GM21526 (cell line): ENCODE measurements at regions not wholly inside any gene's neighbourhood (a gene's known extent, or its start where the extent isn't known, plus 50 kb on each side); places are given as distances from the start of the nearest gene placed in this dataset.
A peak's percentile ranks its signal among the peaks of the same experiment; 100 is the strongest.
"Not testable (repeated sequence)": the region's sequence is repeated elsewhere in the genome, so short reads cannot be mapped to it uniquely, and the experiment has no call there.

Experiments used
- ATAC-seq: cut with Tn5 transposase; IDR thresholded peaks from one replicate; pipeline ENCODE4 v1.9.1; 2021; ENCODE audit warnings: moderate library complexity; ENCODE audit not compliant: unreplicated experiment, low FRiP score

- no peak for ATAC-seq
Measured at GRCh38 chr14:30349520-30349919, 209.4 kb upstream of the G2E3 start.

DNA sequence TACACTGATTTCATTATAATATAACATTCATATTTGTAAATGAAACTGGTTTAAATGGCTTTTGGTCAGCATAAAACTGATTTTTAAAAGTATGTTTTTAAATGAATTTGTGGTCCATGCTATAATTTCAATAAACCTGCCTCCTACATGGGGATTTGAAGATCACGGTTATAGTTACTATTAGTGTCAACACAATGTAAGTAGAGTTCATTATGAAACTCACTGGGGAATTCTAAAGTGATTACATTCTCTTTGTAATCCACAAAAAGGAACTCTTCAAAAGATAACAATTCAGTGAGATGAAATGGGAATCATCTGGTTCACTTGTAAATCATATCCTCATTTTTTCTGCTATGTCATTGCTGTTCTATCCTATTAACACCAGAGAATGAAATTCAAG is 204.5 kb upstream of the G2E3 start:
- ATAC-seq: no peak

- peak; percentile 77 for ATAC-seq
Measured at GRCh38 chr14:30355431-30355913, 203.5 kb upstream of the G2E3 start.

DNA sequence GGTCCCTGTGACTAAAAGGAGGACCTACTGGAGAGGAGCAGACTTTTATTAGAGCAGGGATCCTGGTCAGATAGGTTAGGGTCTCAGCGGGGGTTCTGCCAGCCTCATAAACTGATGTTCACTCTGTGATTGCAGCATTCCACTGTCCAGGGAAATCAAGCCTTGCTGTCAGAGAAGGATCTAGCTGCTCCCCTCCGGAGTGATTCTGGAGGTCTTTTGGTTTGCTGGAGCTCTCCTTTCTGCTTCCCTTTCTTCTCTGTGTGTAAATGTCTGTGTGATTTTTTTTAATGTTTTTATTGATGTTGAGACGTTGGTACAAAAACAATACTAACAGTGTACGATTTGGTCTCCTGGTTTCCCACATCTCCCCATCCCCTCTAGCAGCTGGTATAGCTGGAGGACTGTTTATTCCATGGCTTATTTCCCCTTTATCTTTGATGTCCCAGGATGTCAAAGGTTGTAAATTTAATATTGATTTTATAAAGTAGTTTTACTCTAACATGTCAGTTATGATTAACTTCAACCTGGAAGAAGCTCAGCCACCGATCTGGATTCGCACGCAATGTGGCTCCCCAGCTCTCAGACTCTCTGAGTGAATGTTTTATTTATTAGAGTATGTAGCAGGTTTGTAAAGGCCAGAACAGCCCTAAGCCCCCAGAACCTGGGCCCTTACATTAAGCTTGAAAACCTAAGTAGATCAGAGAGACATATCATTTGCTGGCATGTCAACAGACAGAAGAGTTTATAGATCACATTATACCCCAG is 202.3 kb upstream of the G2E3 start:
- no peak for ATAC-seq

DNA sequence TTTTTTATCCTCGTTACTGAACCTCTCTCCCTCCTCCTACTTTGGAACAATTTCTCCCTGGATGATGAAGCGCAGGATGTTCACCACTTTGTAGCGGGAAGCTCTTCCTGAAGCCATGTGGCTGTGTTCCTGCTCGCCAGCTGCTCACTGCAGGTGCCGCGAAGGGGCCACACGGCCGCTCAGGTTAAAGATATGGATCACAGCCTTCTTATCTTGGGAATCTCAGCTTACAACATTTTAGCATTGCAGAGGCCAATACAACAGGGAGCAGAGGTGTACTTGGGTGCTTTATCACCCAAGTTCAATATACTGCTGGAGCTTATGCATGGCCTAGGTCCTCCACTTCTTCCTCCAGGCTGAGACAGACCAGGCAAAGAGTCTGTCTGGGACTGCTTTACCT is 201.2 kb upstream of the G2E3 start:
- ATAC-seq: no peak

- ATAC-seq: no peak
Measured at GRCh38 chr14:30362369-30363218, 196.4 kb upstream of the G2E3 start.

GRCh38 chr14:30363219-30363880 is 195.6 kb upstream of the G2E3 start:
- ATAC-seq: not testable (repeated sequence)

GRCh38 chr14:30369502-30370180 is 189.3 kb upstream of the G2E3 start:
- ATAC-seq: no peak

- no peak for ATAC-seq
Measured at GRCh38 chr14:30373053-30373452, 185.9 kb upstream of the G2E3 start.

- no peak for ATAC-seq
Measured at GRCh38 chr14:30373526-30373925, 185.4 kb upstream of the G2E3 start.

GRCh38 chr14:30375296-30375892 is 183.6 kb upstream of the G2E3 start:
- peak; percentile 99 for ATAC-seq

DNA sequence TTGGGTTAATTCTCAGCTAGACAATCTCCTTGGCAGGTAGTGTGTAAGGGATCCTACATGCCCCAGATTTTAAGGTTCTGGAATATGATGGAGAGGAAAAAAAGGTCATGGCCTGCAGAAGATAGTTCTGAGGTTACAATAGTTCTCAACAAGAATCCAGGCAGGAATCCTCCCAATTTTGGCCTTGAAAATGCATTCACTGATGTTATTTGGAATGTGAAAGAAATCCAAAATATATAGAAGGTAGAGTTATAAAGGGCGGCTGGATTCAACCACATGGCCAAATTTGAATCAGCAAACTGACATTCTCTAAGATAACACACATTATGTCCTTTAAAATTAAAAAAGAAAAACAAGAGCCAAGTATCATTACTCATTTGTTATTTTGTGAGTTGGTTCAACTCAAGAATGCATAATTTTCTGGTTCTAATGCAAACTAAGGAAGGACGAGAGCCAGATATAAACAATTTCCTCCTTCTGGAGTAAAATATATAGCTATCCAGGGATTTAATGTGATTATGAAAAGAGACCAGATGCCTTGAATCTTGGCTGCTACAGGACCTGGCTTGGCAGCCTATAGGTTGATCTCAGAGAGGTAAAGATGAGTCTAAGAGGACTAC is 177.0 kb upstream of the G2E3 start:
- no peak for ATAC-seq

- no peak for ATAC-seq
Measured at GRCh38 chr14:30385925-30386324, 173.0 kb upstream of the G2E3 start.

DNA sequence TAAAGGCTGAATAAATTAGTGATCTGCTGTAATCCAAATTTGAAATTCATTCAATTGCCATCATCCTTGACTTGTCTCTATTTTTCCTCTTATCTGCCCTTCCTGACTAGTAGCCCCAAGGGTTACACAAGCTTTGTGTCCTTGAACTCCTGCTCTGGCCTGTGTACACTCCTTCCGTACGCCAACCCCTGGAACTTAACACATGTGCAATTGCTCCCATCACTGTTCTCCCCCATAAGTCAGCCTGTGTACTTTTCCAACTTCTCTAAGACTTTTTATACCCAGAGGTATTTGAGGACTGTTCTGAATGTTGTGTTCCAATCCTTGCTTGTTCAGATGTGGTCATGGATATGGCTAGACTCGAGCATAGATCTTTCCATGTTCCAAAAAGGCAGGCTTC is 171.1 kb upstream of the G2E3 start:
- no peak for ATAC-seq

- no peak for ATAC-seq
Measured at GRCh38 chr14:30389134-30389876, 169.7 kb upstream of the G2E3 start.

GRCh38 chr14:30389877-30390385 is 169.0 kb upstream of the G2E3 start:
- no peak for ATAC-seq

DNA sequence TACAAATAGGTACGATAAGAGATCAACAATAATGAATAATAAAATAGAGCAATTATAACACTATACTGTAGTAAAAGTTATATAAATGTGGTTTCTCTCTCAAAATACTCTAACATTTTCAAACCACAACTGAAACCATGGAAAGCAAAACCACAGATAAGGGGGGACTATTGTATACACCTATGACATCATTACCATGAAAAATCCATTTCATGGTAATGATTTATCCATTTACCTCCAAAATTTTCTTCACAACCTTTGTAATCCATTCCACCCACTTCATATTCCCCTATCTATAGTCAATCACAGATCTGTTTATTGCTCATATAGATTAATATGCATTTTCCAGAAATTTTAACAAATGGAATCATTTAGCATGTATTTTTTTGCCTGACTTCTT is 163.9 kb upstream of the G2E3 start:
- no peak for ATAC-seq

DNA sequence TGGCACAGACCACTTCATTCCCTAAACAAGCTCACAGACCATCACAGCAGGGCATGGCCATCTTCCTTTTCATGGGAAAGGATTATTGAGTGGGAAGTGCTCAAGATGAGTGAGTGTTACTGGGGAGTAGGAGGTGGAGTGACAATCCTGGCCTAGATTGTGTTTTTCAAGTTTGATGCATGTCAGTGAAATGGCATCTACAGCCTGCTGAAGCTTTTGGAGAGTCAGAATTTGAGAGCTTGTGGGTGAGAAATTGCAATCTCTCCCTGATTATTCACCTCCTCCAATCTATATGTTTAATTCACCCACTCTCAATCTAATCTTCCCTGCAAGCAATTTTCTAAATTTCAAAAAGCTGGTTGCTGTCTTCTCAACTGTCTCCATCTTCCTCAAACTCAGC is 156.1 kb upstream of the G2E3 start:
- no peak for ATAC-seq

- no peak for ATAC-seq
Measured at GRCh38 chr14:30403791-30404190, 155.2 kb upstream of the G2E3 start.
